ENCODE measurements at regions not wholly inside any gene's neighbourhood (a gene's known extent, or its start where the extent isn't known, plus 50 kb on each side); places are given as distances from the start of the nearest gene placed in this dataset.
A peak's percentile ranks its signal among the peaks of the same experiment; 100 is the strongest.
"Not testable (repeated sequence)": the region's sequence is repeated elsewhere in the genome, so short reads cannot be mapped to it uniquely, and the experiment has no call there.

GRCh38 chr7:118802726-118803125 is 578.2 kb downstream of the ANKRD7 start:
- DNase-seq (ENCODE audit: low read depth), result no peak

DNA sequence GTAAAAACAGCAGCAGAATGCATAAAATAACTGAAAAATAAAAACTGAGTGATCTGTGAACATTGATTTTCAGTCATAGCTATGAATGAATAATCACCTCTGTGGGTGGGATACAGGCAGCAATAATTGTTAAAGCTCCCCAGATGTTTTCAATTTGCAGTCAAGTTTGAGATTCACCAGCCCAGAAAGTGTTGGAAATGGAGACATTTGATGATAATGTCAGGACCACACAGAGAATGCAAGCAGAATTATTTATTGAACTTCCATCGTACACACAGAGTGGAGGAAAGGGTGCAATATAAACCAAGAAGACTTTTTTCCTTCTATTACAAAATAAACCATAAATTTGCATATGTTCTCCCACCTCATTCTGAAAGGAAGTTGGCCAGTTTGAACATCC is 601.7 kb downstream of the ANKRD7 start:
- DNase-seq (ENCODE audit: low read depth), result no peak

DNA sequence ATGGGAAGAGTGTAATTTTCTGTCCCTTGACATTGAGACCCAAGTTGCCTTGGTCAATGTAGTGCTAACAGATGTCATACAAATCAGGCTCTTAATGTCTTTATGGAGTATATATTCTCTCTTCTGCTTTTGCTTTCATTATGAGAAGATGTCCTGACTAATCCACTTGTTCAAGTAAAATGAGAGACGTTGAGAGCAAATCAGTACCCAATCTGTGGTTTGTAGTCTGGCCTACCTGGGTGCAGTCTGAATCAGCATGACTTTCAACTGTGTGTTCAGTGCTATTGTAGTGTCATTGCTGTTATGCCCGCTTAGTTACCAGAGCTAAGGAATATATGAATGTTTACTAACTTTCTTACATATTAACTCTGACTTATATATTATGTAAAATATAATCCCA is 612.4 kb downstream of the ANKRD7 start:
- DNase-seq (ENCODE audit: low read depth), result no peak

GRCh38 chr7:118839515-118839914 is 615.0 kb downstream of the ANKRD7 start:
- DNase-seq (ENCODE audit: low read depth), result no peak

DNA sequence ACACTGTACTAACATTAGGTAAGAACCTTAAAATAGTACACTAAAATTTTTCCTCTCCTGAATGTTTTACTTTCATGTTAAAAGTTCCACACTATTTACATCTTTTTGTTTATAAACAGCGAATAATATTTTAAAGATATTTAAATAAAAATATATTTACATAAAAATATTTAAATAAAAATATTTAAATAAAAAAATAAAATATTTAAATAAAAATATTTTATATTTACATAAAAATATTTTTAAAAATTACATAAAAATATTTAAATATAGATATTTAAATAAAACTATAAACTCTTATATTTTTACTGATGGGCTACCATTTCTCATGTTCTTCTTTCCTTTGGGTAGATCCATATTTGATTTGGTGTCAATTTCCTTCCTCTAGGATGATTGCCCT is 619.0 kb downstream of the ANKRD7 start:
- DNase-seq (ENCODE audit: low read depth), result no peak

DNA sequence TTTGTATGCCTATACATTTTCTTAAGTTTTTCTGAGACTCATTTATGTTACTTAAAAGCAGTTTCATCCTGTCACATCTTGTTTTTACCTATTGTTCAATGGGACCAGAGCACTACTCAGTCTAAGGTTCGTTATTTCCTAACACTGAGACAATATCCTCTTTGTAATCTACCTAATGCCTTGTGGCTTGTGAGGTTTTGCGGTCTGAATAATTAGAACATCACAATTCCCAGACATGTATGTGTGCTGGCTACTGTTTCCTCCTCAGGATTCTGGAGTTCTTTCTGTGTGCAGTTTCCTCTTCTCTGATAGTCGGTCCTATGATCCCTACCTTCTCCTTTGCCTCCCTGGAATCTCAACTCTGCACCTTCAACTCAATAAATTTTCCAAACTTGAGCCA is 620.2 kb downstream of the ANKRD7 start:
- no peak for DNase-seq (ENCODE audit: low read depth)

DNA sequence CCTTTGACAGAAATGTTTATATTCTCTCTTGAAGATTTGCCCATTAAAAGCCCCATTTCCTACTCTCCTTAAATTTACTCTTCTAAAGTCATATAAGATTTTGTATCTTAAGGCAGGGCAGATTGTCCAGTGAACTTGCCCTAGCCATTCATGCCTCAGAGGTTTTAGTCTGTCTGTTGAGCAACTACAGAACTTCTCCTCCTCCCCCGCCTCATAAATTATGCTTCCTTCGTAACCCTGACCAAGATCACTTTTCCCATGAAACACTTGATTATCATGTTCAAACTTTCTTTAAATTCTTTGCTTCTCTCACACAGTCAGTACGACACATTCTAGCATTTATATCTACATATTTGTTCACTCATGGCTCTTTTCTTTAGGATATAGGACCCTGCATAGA is 621.3 kb downstream of the ANKRD7 start:
- DNase-seq (ENCODE audit: low read depth), result no peak

DNA sequence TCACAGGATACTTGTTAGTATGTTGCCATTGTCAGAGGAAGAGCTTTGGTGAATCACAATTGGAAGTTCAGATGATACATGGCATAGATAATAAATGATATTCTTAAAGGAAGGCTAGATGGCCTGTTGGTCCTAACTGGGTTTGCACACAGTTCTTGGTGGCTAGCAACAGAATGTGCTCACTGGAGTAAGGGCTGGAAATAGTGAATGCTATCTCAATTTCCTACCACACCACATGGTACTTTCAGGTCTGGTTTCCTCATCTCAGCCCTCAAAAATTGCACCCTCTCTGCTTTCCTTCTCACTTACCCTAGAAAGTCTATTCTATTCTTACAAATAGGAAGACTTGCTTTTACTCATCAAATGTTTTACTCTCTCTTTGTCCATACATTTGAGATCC is 622.5 kb downstream of the ANKRD7 start:
- no peak for DNase-seq (ENCODE audit: low read depth)

DNA sequence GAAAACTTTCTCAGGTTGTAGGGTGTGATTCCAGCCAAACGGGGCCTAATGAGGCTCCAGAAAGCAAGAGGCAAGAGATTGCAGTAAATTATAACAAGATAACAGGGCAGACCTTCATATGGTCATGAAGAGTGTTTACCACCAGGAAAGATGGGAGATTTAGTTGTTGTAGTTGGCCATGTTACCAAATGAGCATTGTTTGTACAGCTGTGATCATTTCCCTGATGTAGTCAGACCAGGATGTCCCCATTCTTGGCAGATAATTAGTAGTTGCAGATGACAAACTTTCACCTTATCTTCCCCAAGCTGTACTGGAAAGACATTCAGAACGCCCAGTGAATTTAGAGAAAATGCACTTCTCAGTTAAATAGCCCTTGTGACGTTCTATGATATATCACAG is 630.8 kb downstream of the ANKRD7 start:
- DNase-seq (ENCODE audit: low read depth), result no peak

DNA sequence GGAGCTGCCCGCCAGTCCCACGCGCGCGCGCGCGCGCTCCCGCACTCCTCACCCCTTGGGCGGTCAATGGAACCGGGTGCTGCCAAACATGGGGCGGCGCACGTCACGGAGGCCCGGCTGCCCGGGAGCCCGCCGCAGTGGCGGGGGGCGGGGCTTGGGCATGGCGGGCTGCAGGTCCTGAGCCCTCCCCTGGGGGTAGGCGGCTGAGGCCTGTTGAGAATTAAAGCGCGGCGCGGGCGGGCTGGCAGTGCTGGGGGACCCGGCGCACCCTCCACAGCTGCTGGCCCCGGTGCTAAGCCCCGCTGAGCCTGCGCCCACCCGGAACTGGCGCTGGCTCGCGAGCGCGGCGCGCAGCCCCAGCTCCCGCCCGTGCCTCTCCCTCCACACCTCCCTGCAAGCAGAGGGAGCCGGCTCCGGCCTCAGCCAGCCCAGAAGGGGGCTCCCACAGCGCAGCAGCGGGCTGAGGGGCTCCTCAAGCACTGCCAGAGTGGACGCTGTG is 634.2 kb downstream of the ANKRD7 start:
- DNase-seq (ENCODE audit: low read depth), result no peak

- no peak for DNase-seq (ENCODE audit: low read depth)
Measured at GRCh38 chr7:118861581-118861980, 637.1 kb downstream of the ANKRD7 start.

- no peak for DNase-seq (ENCODE audit: low read depth)
Measured at GRCh38 chr7:118862740-118863139, 638.2 kb downstream of the ANKRD7 start.

DNA sequence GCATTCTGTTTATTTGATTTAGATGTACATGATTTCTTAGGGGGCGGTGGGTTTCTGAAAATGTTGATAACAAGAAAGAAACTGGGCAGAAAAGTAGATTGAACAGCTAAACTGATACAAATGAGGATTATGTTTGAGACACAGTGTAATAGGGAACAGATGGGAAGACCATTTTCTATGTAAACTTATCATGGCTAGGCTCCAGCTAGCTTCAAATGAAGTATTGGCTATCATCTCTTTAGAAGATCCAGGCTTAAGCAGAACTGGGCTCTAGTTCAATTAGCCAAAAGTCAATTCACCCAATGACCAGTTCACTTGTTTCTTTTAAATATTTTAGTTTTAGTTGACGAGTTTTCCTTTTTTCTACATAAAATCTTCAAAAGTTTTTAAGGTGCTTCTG is 639.5 kb downstream of the ANKRD7 start:
- DNase-seq (ENCODE audit: low read depth), result no peak

DNA sequence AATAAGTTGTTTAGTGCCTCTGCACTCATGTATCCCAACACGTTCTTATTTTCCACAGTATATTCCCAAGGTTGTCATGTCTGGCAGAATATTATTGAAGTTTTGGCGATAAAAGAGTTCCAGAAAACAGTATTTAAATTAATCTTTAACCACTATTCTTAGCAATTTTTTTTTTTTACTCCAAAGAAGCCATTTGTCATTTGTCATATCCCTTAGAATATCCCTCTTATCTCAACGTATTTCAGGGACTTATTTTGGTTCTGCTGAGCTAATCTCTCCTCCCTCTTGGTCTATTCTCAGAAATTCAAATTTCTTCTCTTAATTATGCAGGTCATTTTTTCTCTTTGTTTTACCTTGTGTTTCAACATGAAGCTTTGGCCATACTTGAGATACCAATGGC is 643.4 kb downstream of the ANKRD7 start:
- no peak for DNase-seq (ENCODE audit: low read depth)

DNA sequence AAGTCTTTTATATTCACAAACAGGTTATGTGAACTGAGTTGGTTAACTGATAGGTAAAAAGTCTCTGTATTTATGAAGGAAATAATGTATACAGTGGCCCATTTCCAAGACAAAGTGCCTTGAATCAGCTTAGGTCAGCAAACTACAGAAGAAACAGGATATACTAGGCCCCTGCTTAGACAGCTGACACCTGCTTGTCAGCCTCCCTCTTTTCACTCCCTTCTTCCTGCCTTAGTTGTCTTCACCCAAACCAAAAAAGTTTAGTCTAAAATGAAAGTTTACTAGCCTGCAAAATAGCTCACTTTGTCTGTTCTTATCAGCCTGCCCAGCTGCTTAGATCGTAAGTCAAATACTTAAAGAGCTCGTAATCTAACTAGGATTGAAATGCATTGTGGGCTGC is 644.6 kb downstream of the ANKRD7 start:
- not testable (repeated sequence) for DNase-seq (ENCODE audit: low read depth)

- DNase-seq (ENCODE audit: low read depth), result no peak
Measured at GRCh38 chr7:118870187-118870586, 645.7 kb downstream of the ANKRD7 start.

DNA sequence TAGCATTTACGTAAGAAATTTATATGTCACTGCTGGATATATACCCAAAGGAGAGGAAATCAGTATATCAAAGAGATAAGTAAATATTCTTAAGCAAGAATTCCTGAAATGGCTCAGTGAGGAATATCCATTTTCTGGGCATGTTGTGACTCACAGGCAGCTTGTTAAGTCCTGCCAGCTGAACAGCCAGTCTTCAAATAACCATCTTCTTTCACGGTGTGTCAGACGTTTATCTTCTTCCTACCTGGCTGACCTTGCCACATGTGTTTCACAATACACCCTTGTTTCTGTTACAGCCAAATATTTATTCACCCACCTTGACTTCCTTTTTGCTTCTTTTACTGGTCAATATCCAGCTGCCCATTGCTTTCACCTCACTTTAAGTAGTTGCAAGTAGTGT is 648.1 kb downstream of the ANKRD7 start:
- peak; percentile 5 for DNase-seq (ENCODE audit: low read depth)

- DNase-seq (ENCODE audit: low read depth), result no peak
Measured at GRCh38 chr7:118877187-118877586, 652.7 kb downstream of the ANKRD7 start.

DNA sequence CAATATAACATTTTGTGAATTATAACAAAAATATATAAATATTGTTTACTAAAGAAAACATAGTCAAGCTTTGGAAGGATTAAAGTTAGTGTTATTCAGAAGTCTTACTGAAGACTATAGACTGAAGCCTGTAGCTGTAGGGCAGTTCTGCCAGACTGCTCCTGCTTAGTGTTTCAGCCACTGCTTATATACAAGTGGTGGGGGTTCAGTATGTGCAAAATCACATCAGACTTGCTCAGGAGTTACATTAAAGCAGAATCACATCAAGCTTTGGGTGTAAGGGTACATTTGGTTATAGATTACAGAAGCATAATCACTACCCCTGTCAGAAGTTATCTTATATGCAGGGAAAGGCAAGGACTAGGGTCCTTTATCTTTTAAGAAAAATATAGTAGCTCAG is 653.8 kb downstream of the ANKRD7 start:
- DNase-seq (ENCODE audit: low read depth), result no peak

DNA sequence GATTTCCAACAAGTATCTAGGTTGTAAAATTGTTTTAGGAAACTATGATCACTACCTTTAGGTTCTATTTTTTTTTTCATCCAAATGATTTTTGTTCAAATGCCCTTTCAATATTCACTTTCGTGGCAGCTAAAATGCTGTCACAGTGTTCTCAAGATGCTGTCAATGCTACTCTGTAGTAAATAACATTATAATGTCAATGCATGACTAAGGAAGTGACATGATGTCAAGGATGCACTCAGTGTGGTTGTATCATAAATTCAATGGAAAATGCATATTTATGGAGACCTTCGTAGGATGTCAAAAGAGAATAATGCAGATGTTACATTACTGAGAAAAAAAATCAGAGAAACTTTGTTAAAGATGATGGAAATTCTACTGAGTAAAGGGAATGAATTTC is 673.8 kb downstream of the ANKRD7 start:
- DNase-seq (ENCODE audit: low read depth), result no peak

DNA sequence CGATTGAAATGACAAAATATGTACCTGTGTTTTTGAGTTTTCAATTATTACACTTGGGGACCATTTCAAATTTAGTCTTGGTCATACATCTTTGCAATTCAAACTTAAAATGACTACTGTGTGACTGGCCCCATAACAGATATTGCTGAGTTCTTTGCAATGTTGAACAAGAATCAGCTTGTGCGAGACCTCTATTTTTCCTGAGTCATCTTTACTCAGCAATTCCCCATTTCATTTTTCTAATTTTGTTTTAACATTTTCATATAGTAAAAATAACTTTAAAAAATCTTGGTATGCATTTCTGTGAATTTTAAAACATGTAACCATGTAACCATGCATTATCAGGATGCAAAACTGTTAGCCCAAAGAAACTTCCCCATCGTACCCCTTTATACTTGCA is 678.1 kb downstream of the ANKRD7 start:
- no peak for DNase-seq (ENCODE audit: low read depth)

GRCh38 chr7:118907911-118908527 is 683.5 kb downstream of the ANKRD7 start:
- no peak for DNase-seq (ENCODE audit: low read depth)

GRCh38 chr7:118916120-118916519 is 691.6 kb downstream of the ANKRD7 start:
- DNase-seq (ENCODE audit: low read depth), result not testable (repeated sequence)

DNA sequence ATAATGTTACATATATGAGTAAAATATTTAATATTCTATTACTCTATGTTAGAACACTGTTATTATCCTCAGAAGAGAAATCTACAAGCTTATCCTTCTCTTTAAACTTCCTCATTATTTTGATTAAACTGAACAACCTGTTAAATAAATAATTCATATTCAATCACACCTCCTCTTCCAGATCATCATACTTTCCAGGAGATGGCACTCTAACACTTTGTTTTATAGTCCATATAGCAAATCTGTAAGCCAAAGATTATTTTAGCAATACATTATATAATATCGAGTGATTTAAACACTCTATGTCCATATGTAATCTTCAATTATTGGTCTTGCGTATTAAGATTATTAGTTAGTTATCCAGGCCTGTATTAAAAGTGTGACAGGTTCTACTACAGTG is 694.1 kb downstream of the ANKRD7 start:
- DNase-seq (ENCODE audit: low read depth), result peak; percentile 1

- DNase-seq (ENCODE audit: low read depth), result no peak
Measured at GRCh38 chr7:118938845-118939244, 714.3 kb downstream of the ANKRD7 start.
